ENCODE measurements at regions not wholly inside any gene's neighbourhood (a gene's known extent, or its start where the extent isn't known, plus 50 kb on each side); places are given as distances from the start of the nearest gene placed in this dataset.

DNA sequence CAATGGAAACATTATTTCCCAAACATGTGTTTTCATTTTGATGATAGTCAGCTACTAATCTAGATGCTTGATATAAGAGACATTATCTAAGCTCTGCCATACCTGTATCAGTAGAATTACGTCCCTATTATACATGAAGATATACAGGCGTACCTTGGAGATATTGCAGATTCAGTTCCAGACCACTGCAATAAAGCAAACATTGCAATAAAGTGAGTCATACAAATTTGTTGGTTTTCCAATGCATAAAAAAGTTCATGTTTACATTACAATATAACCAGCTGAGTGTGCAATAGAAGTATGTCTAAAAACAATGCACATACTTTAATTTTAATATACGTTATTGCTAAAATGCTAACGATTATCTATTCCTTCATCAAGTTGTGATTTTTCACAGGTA lies 236.0 kb upstream of the ZNF717 start:
- TF ChIP-seq, protein P1, sequence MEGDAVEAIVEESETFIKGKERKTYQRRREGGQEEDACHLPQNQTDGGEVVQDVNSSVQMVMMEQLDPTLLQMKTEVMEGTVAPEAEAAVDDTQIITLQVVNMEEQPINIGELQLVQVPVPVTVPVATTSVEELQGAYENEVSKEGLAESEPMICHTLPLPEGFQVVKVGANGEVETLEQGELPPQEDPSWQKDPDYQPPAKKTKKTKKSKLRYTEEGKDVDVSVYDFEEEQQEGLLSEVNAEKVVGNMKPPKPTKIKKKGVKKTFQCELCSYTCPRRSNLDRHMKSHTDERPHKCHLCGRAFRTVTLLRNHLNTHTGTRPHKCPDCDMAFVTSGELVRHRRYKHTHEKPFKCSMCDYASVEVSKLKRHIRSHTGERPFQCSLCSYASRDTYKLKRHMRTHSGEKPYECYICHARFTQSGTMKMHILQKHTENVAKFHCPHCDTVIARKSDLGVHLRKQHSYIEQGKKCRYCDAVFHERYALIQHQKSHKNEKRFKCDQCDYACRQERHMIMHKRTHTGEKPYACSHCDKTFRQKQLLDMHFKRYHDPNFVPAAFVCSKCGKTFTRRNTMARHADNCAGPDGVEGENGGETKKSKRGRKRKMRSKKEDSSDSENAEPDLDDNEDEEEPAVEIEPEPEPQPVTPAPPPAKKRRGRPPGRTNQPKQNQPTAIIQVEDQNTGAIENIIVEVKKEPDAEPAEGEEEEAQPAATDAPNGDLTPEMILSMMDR (IDR thresholded peaks at IDR 0.05): no peak
- TF ChIP-seq, protein P2, sequence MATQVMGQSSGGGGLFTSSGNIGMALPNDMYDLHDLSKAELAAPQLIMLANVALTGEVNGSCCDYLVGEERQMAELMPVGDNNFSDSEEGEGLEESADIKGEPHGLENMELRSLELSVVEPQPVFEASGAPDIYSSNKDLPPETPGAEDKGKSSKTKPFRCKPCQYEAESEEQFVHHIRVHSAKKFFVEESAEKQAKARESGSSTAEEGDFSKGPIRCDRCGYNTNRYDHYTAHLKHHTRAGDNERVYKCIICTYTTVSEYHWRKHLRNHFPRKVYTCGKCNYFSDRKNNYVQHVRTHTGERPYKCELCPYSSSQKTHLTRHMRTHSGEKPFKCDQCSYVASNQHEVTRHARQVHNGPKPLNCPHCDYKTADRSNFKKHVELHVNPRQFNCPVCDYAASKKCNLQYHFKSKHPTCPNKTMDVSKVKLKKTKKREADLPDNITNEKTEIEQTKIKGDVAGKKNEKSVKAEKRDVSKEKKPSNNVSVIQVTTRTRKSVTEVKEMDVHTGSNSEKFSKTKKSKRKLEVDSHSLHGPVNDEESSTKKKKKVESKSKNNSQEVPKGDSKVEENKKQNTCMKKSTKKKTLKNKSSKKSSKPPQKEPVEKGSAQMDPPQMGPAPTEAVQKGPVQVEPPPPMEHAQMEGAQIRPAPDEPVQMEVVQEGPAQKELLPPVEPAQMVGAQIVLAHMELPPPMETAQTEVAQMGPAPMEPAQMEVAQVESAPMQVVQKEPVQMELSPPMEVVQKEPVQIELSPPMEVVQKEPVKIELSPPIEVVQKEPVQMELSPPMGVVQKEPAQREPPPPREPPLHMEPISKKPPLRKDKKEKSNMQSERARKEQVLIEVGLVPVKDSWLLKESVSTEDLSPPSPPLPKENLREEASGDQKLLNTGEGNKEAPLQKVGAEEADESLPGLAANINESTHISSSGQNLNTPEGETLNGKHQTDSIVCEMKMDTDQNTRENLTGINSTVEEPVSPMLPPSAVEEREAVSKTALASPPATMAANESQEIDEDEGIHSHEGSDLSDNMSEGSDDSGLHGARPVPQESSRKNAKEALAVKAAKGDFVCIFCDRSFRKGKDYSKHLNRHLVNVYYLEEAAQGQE (IDR thresholded peaks at IDR 0.05; ENCODE audit: insufficient read depth in 1 of 2, low read depth in 2 of 2, low read length in 1 of 2): no peak
- TF ChIP-seq POLR2AphosphoS5 (IDR thresholded peaks at IDR 0.05; ENCODE audit: low read depth, low read length) (no peak), TCF7L2 (IDR thresholded peaks at IDR 0.05; ENCODE audit: low read depth, low read length) (no peak)

Measured in Panc1 (cell line).